ENCODE measurements at regions not wholly inside any gene's neighbourhood (a gene's known extent, or its start where the extent isn't known, plus 50 kb on each side); places are given as distances from the start of the nearest gene placed in this dataset.

GRCh38 chr3:139870000-139870675 is 64.8 kb upstream of the CLSTN2 start:
- CTCF ChIA-PET (ENCODE audit: low intra/inter-chr PET ratio), result no interaction called here

More at GRCh38 chr3:139870000-139870675, 64.8 kb upstream of the CLSTN2 start:
- no peak for FAIRE-seq
- Histone ChIP-seq H3K36me3 (ENCODE audit: control insufficient read depth, insufficient read depth, low read length) (no peaks in the 10 kb centered on the region), H3K4me1 (replicated peaks in 1 of 2; ENCODE audit: control insufficient read depth in 2 of 2, insufficient read depth in 2 of 2, low read length in 2 of 2) (no peaks in the 10 kb centered on the region), H3K27ac (ENCODE audit: extremely low read depth, low read depth, low read length) (no peak overlapping the region), H3K4me3 (no peak overlapping the region), H2AFZ (ENCODE audit: low read depth, low read length) (no peak overlapping the region), H3K9ac (ENCODE audit: insufficient read depth in 1 of 2, low read depth in 2 of 2, low read length in 2 of 2) (no peak overlapping the region), H3K4me2 (ENCODE audit: insufficient read depth, low read length) (no peak overlapping the region), H3K27me3 (ENCODE audit: control insufficient read depth in 2 of 2, insufficient read depth in 2 of 2, low read length in 2 of 2) (no peaks in the 10 kb centered on the region), H3K9me1 (ENCODE audit: control insufficient read depth, insufficient read depth, low read length) (no peaks in the 10 kb centered on the region), H3K79me2 (ENCODE audit: control insufficient read depth, insufficient read depth, low read length) (no peaks in the 10 kb centered on the region), H4K20me1 (replicated peaks; ENCODE audit: control insufficient read depth, insufficient read depth, low read length) (no peaks in the 10 kb centered on the region), H3K9me3 (replicated peaks; ENCODE audit: control insufficient read depth, insufficient read depth, low read depth, low read length) (no peaks in the 10 kb centered on the region)
- POLR2A ChIA-PET, result no interaction called here
- in situ Hi-C loops (cut with MboI), result no loop called here
- 0% methylated on average over 2 of the region's 2 CpGs for WGBS (ENCODE audit: insufficient coverage, low coverage, missing lambda C conversion rate)
- TF ChIP-seq FOSL1 (tag; conservative IDR thresholded peaks at IDR 0.05) (no peak), PKNOX1 (IDR thresholded peaks at IDR 0.05) (no peak), NRF1 (conservative IDR thresholded peaks at IDR 0.05 in 1 of 2, IDR thresholded peaks at IDR 0.05 in 1 of 2) (no peak), ZNF282 (CRISPR knock-in tag; IDR thresholded peaks at IDR 0.05) (no peak), TCFL5 (CRISPR knock-in tag; conservative IDR thresholded peaks at IDR 0.05) (no peak), SNIP1 (IDR thresholded peaks at IDR 0.05; ENCODE audit: low read depth) (no peak), KAT7 (CRISPR knock-in tag; IDR thresholded peaks at IDR 0.05; ENCODE audit: borderline replicate concordance) (no peak), GTF2F1 (IDR thresholded peaks at IDR 0.05; ENCODE audit: low read depth, low read length) (no peak), ZNF445 (CRISPR knock-in tag; IDR thresholded peaks at IDR 0.05; ENCODE audit: low read depth) (no peak)
- TF ChIP-seq, protein P1, sequence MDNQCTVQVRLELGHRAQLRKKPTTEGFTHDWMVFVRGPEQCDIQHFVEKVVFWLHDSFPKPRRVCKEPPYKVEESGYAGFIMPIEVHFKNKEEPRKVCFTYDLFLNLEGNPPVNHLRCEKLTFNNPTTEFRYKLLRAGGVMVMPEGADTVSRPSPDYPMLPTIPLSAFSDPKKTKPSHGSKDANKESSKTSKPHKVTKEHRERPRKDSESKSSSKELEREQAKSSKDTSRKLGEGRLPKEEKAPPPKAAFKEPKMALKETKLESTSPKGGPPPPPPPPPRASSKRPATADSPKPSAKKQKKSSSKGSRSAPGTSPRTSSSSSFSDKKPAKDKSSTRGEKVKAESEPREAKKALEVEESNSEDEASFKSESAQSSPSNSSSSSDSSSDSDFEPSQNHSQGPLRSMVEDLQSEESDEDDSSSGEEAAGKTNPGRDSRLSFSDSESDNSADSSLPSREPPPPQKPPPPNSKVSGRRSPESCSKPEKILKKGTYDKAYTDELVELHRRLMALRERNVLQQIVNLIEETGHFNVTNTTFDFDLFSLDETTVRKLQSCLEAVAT (IDR thresholded peaks at IDR 0.05), result no peak
- no peak for ATAC-seq
- intact Hi-C loops (cut with micrococcal nuclease), result no loop called here
- BruUV-seq (replicated peaks), result no TSS peak
- no peak for DNase-seq (ENCODE audit: extremely low read depth in 1 of 4, low spot score in 3 of 4)
